Common myeloid progenitor, CD34-positive (primary cell): ENCODE measurements at regions not wholly inside any gene's neighbourhood (a gene's known extent, or its start where the extent isn't known, plus 50 kb on each side); places are given as distances from the start of the nearest gene placed in this dataset.

Experiments used
- CTCF ChIA-PET: fragments of 350-600 bp; sonication (Branson Sonifier 250); formaldehyde crosslinking; loops from one replicate; lab custom pipeline; 2021; ENCODE audit warnings: antibody characterized with exemption; lab: Charles Lee
- POLR2A ChIA-PET: fragments of 350-600 bp; sonication (Branson Sonifier 250); formaldehyde crosslinking; loops from one replicate; lab custom pipeline; 2021; ENCODE audit warnings: antibody characterized with exemption; lab: Charles Lee
- DNase-seq, 3 donors: peaks; one replicate each; pipeline versions ENCODE4 v3.0.0 to v3.0.0-alpha.2; 2013
- H3K27ac ChIP-seq, 2 experiments: 1 replicate in 1 of 2; 2 replicates in 1 of 2; pipeline ENCODE4 v1.7.0; 2013; ENCODE audit warnings: inconsistent platforms in 2 of 2, low read length in 2 of 2, mild to moderate bottlenecking in 2 of 2, low read depth in 1 of 2, moderate library complexity in 1 of 2; ENCODE audit not compliant: severe bottlenecking in 2 of 2, insufficient read depth in 1 of 2, poor library complexity in 1 of 2
- H3K27me3 ChIP-seq, 5 experiments: replicated peaks in 2 of 5; 1 replicate in 3 of 5; 2 replicates in 2 of 5; pipeline versions ENCODE4 v1.6.1 to v1.7.0; 2013; ENCODE audit warnings: low read length in 4 of 5, mild to moderate bottlenecking in 2 of 5, moderate library complexity in 2 of 5, inconsistent platforms in 1 of 5; ENCODE audit not compliant: insufficient read depth in 5 of 5, control insufficient read depth in 4 of 5
- H3K36me3 ChIP-seq, 4 experiments: 1 replicate in 2 of 4; 2 replicates in 2 of 4; pipeline versions ENCODE4 v1.6.1 to v1.7.0; 2013; ENCODE audit warnings: low read length in 3 of 4, control low read depth in 1 of 4, mild to moderate bottlenecking in 1 of 4; ENCODE audit not compliant: control insufficient read depth in 4 of 4, insufficient read depth in 4 of 4
- H3K4me1 ChIP-seq, 4 experiments: 1 replicate in 3 of 4; 2 replicates in 1 of 4; pipeline versions ENCODE4 v1.6.1 to v1.7.1; 2013; ENCODE audit warnings: low read length in 3 of 4, mild to moderate bottlenecking in 3 of 4, control low read depth in 1 of 4, inconsistent platforms in 1 of 4, moderate library complexity in 1 of 4; ENCODE audit not compliant: control insufficient read depth in 4 of 4, insufficient read depth in 4 of 4; ENCODE audit errors: control extremely low read depth in 1 of 4
- H3K4me3 ChIP-seq, 7 experiments: 1 replicate in 4 of 7; 2 replicates in 3 of 7; pipeline versions ENCODE4 v1.5.1 to v1.7.0; 2013; ENCODE audit warnings: mild to moderate bottlenecking in 7 of 7, low read length in 6 of 7, moderate library complexity in 6 of 7, inconsistent platforms in 2 of 7, low read depth in 2 of 7, control low read depth in 1 of 7; ENCODE audit not compliant: insufficient read depth in 4 of 7, control insufficient read depth in 1 of 7; ENCODE audit errors: extremely low read depth in 1 of 7
- H3K9me3 ChIP-seq, 5 experiments: 1 replicate in 4 of 5; 2 replicates in 1 of 5; pipeline versions ENCODE4 v1.6.1 to v1.7.1; 2013; ENCODE audit warnings: low read length in 4 of 5, mild to moderate bottlenecking in 2 of 5, inconsistent platforms in 1 of 5, low read depth in 1 of 5, moderate library complexity in 1 of 5; ENCODE audit not compliant: control insufficient read depth in 4 of 5, insufficient read depth in 2 of 5; ENCODE audit errors: control extremely low read depth in 1 of 5
- WGBS: methylation state at CpG from one replicate; pipeline ENCODE4 v1.1.5; 2013; ENCODE audit not compliant: insufficient coverage; 5-methylcytosine and 5-hydroxymethylcytosine counted together

- H3K27ac ChIP-seq, result no peak overlapping the region
- CTCF ChIA-PET, result interaction anchor here (1.0 kb wide), 1 partner anchor 320 kb away, joined by 3 read pairs; no protein-coding TSS in a partner anchor
- POLR2A ChIA-PET, result no interaction called here
- DNase-seq, result no peak
- H3K4me3 ChIP-seq, result no peak overlapping the region
- H3K27me3 ChIP-seq, result peaks cover 0 to 20% (median 3%) of the 10 kb centered on the region in 5 experiments
- H3K4me1 ChIP-seq, result no peaks in the 10 kb centered on the region
- peaks cover 0 to 6% (median 0%) of the 10 kb centered on the region in 5 experiments for H3K9me3 ChIP-seq
- 100% methylated on average over 1 of the region's 2 CpGs for WGBS
- H3K36me3 ChIP-seq, result no peaks in the 10 kb centered on the region
Measured at GRCh38 chr15:94704946-94705345, 473.6 kb downstream of the MCTP2 start.

GRCh38 chr15:94709319-94709718 lies 478.0 kb downstream of the MCTP2 start:
- ChIA-PET CTCF (no interaction called here), POLR2A (no interaction called here)
- peaks cover 0 to 6% (median 0%) of the 10 kb centered on the region in 5 experiments for H3K9me3 ChIP-seq
- 97% methylated on average over 7 of the region's 9 CpGs for WGBS
- H3K36me3 ChIP-seq, result no peaks in the 10 kb centered on the region
- no peaks in the 10 kb centered on the region for H3K4me1 ChIP-seq
- no peak overlapping the region for H3K4me3 ChIP-seq
- H3K27ac ChIP-seq, result no peak overlapping the region
- no peak for DNase-seq
- peaks cover 0 to 15% (median 7%) of the 10 kb centered on the region in 5 experiments for H3K27me3 ChIP-seq

- H3K27me3 ChIP-seq, result peaks cover 4 to 41% (median 12%) of the 10 kb centered on the region in 5 experiments
- DNase-seq, result no peak
- H3K27ac ChIP-seq, result no peak overlapping the region
- no peaks in the 10 kb centered on the region for H3K9me3 ChIP-seq
- ChIA-PET CTCF (no interaction called here), POLR2A (no interaction called here)
- no peaks in the 10 kb centered on the region for H3K4me1 ChIP-seq
- no peak overlapping the region for H3K4me3 ChIP-seq
- no CpG with 5 or more reads among the region's 2 CpGs for WGBS
- no peaks in the 10 kb centered on the region for H3K36me3 ChIP-seq
Measured at GRCh38 chr15:94722024-94722636, 490.8 kb downstream of the MCTP2 start.

- Histone ChIP-seq H3K9me3 (no peaks in the 10 kb centered on the region), H3K4me1 (peaks cover 0 to 3% (median 0%) of the 10 kb centered on the region in 4 experiments), H3K36me3 (no peaks in the 10 kb centered on the region), H3K27me3 (peaks cover 4 to 48% (median 17%) of the 10 kb centered on the region in 5 experiments), H3K4me3 (no peak overlapping the region), H3K27ac (no peak overlapping the region)
- WGBS, result 50% methylated on average over 1 of the region's 2 CpGs
- ChIA-PET POLR2A (no interaction called here), CTCF (interaction anchor here (1.1 kb wide), 1 partner anchor 9 kb away, joined by 4 read pairs; no protein-coding TSS in a partner anchor)
- no peak for DNase-seq
Measured at GRCh38 chr15:94723801-94724200, 492.4 kb downstream of the MCTP2 start.

- Histone ChIP-seq H3K36me3 (no peaks in the 10 kb centered on the region), H3K4me1 (peaks cover 0 to 3% (median 0%) of the 10 kb centered on the region in 4 experiments), H3K27me3 (peaks cover 0 to 34% (median 11%) of the 10 kb centered on the region in 5 experiments), H3K4me3 (no peak overlapping the region), H3K9me3 (no peaks in the 10 kb centered on the region), H3K27ac (no peak overlapping the region)
- ChIA-PET POLR2A (no interaction called here), CTCF (no interaction called here)
- no CpG with 5 or more reads among the region's 3 CpGs for WGBS
- no peak for DNase-seq
Measured at GRCh38 chr15:94731286-94731685, 499.9 kb downstream of the MCTP2 start.

- Histone ChIP-seq H3K36me3 (no peaks in the 10 kb centered on the region), H3K9me3 (no peaks in the 10 kb centered on the region), H3K27me3 (peaks cover 0 to 16% (median 4%) of the 10 kb centered on the region in 5 experiments), H3K4me3 (no peak overlapping the region), H3K27ac (no peak overlapping the region), H3K4me1 (no peaks in the 10 kb centered on the region)
- ChIA-PET CTCF (no interaction called here), POLR2A (no interaction called here)
- no CpG with 5 or more reads among the region's 1 CpG for WGBS
- DNase-seq, result no peak
Measured at GRCh38 chr15:94734460-94734859, 503.1 kb downstream of the MCTP2 start.

- H3K36me3 ChIP-seq, result no peaks in the 10 kb centered on the region
- DNase-seq, result no peak
- ChIA-PET POLR2A (no interaction called here), CTCF (interaction anchor here (1.0 kb wide), 1 partner anchor 11 kb away, joined by 4 read pairs; no protein-coding TSS in a partner anchor)
- no peak overlapping the region for H3K27ac ChIP-seq
- H3K9me3 ChIP-seq, result no peaks in the 10 kb centered on the region
- H3K4me1 ChIP-seq, result no peaks in the 10 kb centered on the region
- no peak overlapping the region for H3K4me3 ChIP-seq
- H3K27me3 ChIP-seq, result peaks cover 0 to 13% (median 4%) of the 10 kb centered on the region in 5 experiments
Measured at GRCh38 chr15:94736236-94736635, 504.9 kb downstream of the MCTP2 start.
